GM06990 (cell line): ENCODE measurements at regions not wholly inside any gene's neighbourhood (a gene's known extent, or its start where the extent isn't known, plus 50 kb on each side); places are given as distances from the start of the nearest gene placed in this dataset.

Experiments
- DNase-seq: peaks from one replicate; pipeline ENCODE4 v3.0.0-alpha.2; 2011; ENCODE audit not compliant: insufficient read length; ENCODE audit errors: extremely low read depth
- H3K27me3 ChIP-seq: replicated peaks from 2 replicates; pipeline ENCODE4 v1.6.0; 2011; ENCODE audit warnings: low read length; ENCODE audit not compliant: control insufficient read depth, insufficient read depth
- H3K36me3 ChIP-seq: 2 replicates; pipeline ENCODE4 v1.5.1; 2011; ENCODE audit warnings: low read length; ENCODE audit not compliant: control insufficient read depth, insufficient read depth
- H3K4me3 ChIP-seq: replicated peaks from 2 replicates; pipeline ENCODE4 v1.5.1; 2011; ENCODE audit warnings: low read depth, mild to moderate bottlenecking, control low read depth, low read length
- TF ChIP-seq, protein P1 (sequence below): IDR thresholded peaks from 2 replicates; pipeline ENCODE4 v1.5.1; 2011; ENCODE audit warnings: low read length, control low read depth, mild to moderate bottlenecking, inconsistent platforms; ENCODE audit not compliant: insufficient read depth, poor library complexity, severe bottlenecking

GRCh38 chr18:7459851-7460770 is 107.0 kb upstream of the PTPRM start:
- Histone ChIP-seq H3K27me3 (no peaks in the 10 kb centered on the region), H3K36me3 (no peaks in the 10 kb centered on the region), H3K4me3 (no peak overlapping the region)
- DNase-seq: no peak
- TF ChIP-seq, protein P1, sequence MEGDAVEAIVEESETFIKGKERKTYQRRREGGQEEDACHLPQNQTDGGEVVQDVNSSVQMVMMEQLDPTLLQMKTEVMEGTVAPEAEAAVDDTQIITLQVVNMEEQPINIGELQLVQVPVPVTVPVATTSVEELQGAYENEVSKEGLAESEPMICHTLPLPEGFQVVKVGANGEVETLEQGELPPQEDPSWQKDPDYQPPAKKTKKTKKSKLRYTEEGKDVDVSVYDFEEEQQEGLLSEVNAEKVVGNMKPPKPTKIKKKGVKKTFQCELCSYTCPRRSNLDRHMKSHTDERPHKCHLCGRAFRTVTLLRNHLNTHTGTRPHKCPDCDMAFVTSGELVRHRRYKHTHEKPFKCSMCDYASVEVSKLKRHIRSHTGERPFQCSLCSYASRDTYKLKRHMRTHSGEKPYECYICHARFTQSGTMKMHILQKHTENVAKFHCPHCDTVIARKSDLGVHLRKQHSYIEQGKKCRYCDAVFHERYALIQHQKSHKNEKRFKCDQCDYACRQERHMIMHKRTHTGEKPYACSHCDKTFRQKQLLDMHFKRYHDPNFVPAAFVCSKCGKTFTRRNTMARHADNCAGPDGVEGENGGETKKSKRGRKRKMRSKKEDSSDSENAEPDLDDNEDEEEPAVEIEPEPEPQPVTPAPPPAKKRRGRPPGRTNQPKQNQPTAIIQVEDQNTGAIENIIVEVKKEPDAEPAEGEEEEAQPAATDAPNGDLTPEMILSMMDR: no peak

DNA sequence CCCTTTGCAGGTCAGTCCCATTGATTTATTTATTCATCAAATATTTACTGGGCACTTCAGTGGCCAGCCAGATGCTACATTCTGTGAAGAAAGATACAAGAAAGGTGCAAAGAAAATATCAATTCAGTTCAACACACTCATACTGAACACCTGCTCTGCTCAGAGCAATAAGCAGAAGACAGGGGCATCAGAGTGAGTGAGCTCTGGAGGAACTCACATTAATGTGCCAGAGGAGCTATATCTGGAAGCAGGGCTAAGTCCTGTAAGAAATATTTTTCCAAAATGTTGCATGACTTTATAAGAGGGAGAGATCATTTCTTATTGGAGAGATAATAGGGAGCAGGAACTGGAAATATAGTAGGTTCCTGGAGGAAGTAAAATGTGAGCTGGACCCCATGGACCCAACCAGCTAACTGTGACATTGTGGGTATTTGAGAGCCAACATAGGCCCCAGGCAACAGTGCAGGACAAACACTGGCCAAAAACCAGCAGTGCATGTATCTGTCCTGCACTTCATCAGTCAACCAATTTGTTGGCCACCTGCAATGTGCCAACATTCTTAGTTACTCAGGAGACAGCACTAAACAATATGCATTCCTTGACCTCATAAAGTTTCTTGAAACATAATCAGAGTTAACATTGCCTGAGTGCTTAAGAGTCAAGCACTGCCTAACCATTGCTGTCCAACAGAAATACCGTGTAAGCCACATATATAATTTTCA is 102.7 kb upstream of the PTPRM start:
- DNase-seq: no peak
- Histone ChIP-seq H3K36me3 (no peaks in the 10 kb centered on the region), H3K4me3 (no peak overlapping the region), H3K27me3 (no peaks in the 10 kb centered on the region; the same call in 1 of the 2 replicates)
- TF ChIP-seq, protein P1: no peak

DNA sequence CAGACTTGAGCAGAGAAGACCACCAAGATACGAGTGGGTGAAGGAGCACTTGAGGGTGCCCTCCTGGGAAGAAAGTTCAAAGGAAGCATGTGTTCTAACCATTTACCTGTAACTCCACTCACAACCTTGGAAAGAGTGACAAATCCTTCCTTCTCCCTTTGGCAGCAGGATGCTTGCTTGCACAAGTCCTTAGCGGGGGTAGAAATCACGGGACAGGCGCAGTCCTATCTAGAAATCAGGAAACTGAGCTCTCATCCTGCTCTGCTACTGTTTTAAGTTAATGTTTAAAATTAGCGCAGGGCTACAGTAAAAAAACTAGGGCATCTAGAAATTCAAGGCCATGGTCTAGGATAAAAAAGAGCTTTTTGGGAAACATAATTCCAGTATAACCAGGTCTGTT is 100.9 kb upstream of the PTPRM start:
- H3K36me3 ChIP-seq: no peaks in the 10 kb centered on the region
- no peaks in the 10 kb centered on the region; the same call in 1 of the 2 replicates for H3K27me3 ChIP-seq
- DNase-seq: no peak
- H3K4me3 ChIP-seq: no peak overlapping the region
- TF ChIP-seq, protein P1: no peak

- Histone ChIP-seq H3K4me3 (no peak overlapping the region), H3K27me3 (no peaks in the 10 kb centered on the region; the same call in 1 of the 2 replicates), H3K36me3 (no peaks in the 10 kb centered on the region)
- no peak for DNase-seq
- TF ChIP-seq, protein P1: no peak
These were observed 99.2 kb upstream of the PTPRM start for GRCh38 chr18:7467708-7468466.

GRCh38 chr18:7470101-7470500 is 97.0 kb upstream of the PTPRM start:
- no peaks in the 10 kb centered on the region; the same call in 1 of the 2 replicates for H3K27me3 ChIP-seq
- TF ChIP-seq, protein P1: no peak
- H3K36me3 ChIP-seq: no peaks in the 10 kb centered on the region
- no peak for DNase-seq
- H3K4me3 ChIP-seq: no peak overlapping the region
